Pancreas (tissue), 10 donors: ENCODE measurements at regions not wholly inside any gene's neighbourhood (a gene's known extent, or its start where the extent isn't known, plus 50 kb on each side); places are given as distances from the start of the nearest gene placed in this dataset.

ENCODE experiments used
- ATAC-seq, 4 donors: fragments of 200-7000 bp; cut with Tn5 transposase; one replicate each; pipeline versions ENCODE4 v1.8.0 to v1.9.1; 2020; ENCODE audit warnings: mild to moderate bottlenecking in 4 of 4, moderate library complexity in 4 of 4
- DNase-seq, 6 donors: peaks; one replicate each; pipeline ENCODE4 v3.0.0-alpha.2; 2020
- FAIRE-seq: peaks from 2 replicates; lab custom pipeline; 2012; peaks lifted over from hg19 to GRCh38; lab: Jason Lieb, UNC
- H3K27ac ChIP-seq, 4 donors: fragments of 200-600 bp; sonication (generic); 1 replicate in 3 of 4; 2 replicates in 1 of 4; pipeline versions ENCODE4 v1.5.0 to v1.8.0; 2020
- H3K27me3 ChIP-seq, 4 donors: fragments of 200-600 bp; one replicate each; pipeline ENCODE4 v1.8.0; 2021
- H3K36me3 ChIP-seq, 3 donors: fragments of 200-600 bp; sonication (generic) in 1 of 3; one replicate each; pipeline versions ENCODE4 v1.5.0 to v1.8.0; 2020 to 2021
- H3K4me1 ChIP-seq, 3 donors: fragments of 200-600 bp; one replicate each; pipeline ENCODE4 v1.8.0; 2021
- H3K4me3 ChIP-seq, 4 donors: fragments of 200-600 bp; sonication (generic) in 2 of 4; one replicate each; pipeline versions ENCODE4 v1.5.0 to v1.8.0; 2020 to 2021
- H3K9me3 ChIP-seq, 4 donors: fragments of 200-600 bp; one replicate each; pipeline ENCODE4 v1.8.0; 2021
- CTCF ChIP-seq, 4 donors: fragments of 200-600 bp; sonication (generic) in 3 of 4; IDR thresholded peaks; one replicate each; pipeline versions ENCODE4 v1.5.0 to v1.8.0; 2021; ENCODE audit warnings: antibody characterized with exemption in 4 of 4
- WGBS, 2 donors: extraction: QIAGEN DNeasy Blood & Tissue Kit; methylation state at CpG; one replicate each; pipeline ENCODE4 v1.1.7; 2013; 5-methylcytosine and 5-hydroxymethylcytosine counted together
- intact Hi-C, 3 donors: fragments of 100-400 bp; cut with DNase I; formaldehyde crosslinking; loops; one replicate each; pipeline versions ENCODE4 v1.11.1 to v1.14.2; 2022
- donor health status: healthy with polysubstance abuse.
- donor health status: DM: no; HTN: no; CAD: no; lungs with moderate emphysema.
- donor health status: DM: no; HTN: no; CAD: no.
- donor health status: control.
- donor health status: control.
- donor health status: Bipolar disorder and iron deficiency.
- donor health status: DM: yes; HTN: yes; CAD: no.
- donor health status: DM: no; HTN: no; CAD: no.
- donor health status: DM: no; HTN: no; CAD: no.
- donor health status: DM: yes; HTN: yes; CAD: no.

GRCh38 chr12:19957308-19958125, 410.8 kb upstream of the PDE3A start:
- 61 to 90% methylated on average over 6 of the region's 6 CpGs for WGBS, 2 donors
- FAIRE-seq (no peak), DNase-seq (no peak), ATAC-seq (no peak)
- no peak for TF ChIP-seq CTCF (IDR thresholded peaks at IDR 0.05)
- H3K9me3 ChIP-seq, result no peaks in the 10 kb centered on the region
- no peaks in the 10 kb centered on the region for H3K36me3 ChIP-seq
- H3K4me1 ChIP-seq, result no peaks in the 10 kb centered on the region
- H3K4me3 ChIP-seq, result no peak overlapping the region
- no peak overlapping the region for H3K27ac ChIP-seq
- intact Hi-C loops, result no loop called here
- H3K27me3 ChIP-seq, result no peaks in the 10 kb centered on the region

- Histone ChIP-seq H3K27ac (no peak overlapping the region), H3K4me1 (no peaks in the 10 kb centered on the region), H3K9me3 (no peaks in the 10 kb centered on the region), H3K4me3 (no peak overlapping the region), H3K36me3 (no peaks in the 10 kb centered on the region), H3K27me3 (no peaks in the 10 kb centered on the region)
- 99 to 100% methylated on average over 1 of the region's 1 CpG for WGBS, 2 donors
- intact Hi-C loops, result no loop called here
- no peak for DNase-seq
- no peak for ATAC-seq
- no peak for TF ChIP-seq CTCF (IDR thresholded peaks at IDR 0.05)
- no peak for FAIRE-seq
These were observed 409.9 kb upstream of the PDE3A start for GRCh38 chr12:19958389-19958788.

- intact Hi-C loops, result no loop called here
- H3K9me3 ChIP-seq, result no peaks in the 10 kb centered on the region
- WGBS, 2 donors, result 36 to 67% methylated on average over 1 of the region's 1 CpG
- H3K36me3 ChIP-seq, result no peaks in the 10 kb centered on the region
- H3K4me3 ChIP-seq, result no peak overlapping the region
- TF ChIP-seq CTCF (IDR thresholded peaks at IDR 0.05), result no peak
- FAIRE-seq (no peak), DNase-seq (no peak), ATAC-seq (no peak)
- H3K27me3 ChIP-seq, result no peaks in the 10 kb centered on the region
- H3K27ac ChIP-seq, result no peak overlapping the region
- H3K4me1 ChIP-seq, result no peaks in the 10 kb centered on the region
These were observed 409.0 kb upstream of the PDE3A start for GRCh38 chr12:19959353-19959752.

GRCh38 chr12:19960527-19960926, 407.8 kb upstream of the PDE3A start:
- Histone ChIP-seq H3K27ac (no peak overlapping the region), H3K27me3 (no peaks in the 10 kb centered on the region), H3K4me3 (no peak overlapping the region), H3K4me1 (no peaks in the 10 kb centered on the region), H3K36me3 (no peaks in the 10 kb centered on the region), H3K9me3 (no peaks in the 10 kb centered on the region)
- no peak for TF ChIP-seq CTCF (IDR thresholded peaks at IDR 0.05)
- DNase-seq, result no peak
- no peak for FAIRE-seq
- intact Hi-C loops, result no loop called here
- no peak for ATAC-seq
- WGBS, 2 donors, result 96 to 97% methylated on average over 4 of the region's 4 CpGs

GRCh38 chr12:19962192-19962591, 406.1 kb upstream of the PDE3A start:
- Histone ChIP-seq H3K27me3 (no peaks in the 10 kb centered on the region), H3K4me1 (peaks cover 0 to 2% (median 0%) of the 10 kb centered on the region in 3 donors), H3K9me3 (no peaks in the 10 kb centered on the region), H3K27ac (no peak overlapping the region), H3K4me3 (no peak overlapping the region), H3K36me3 (no peaks in the 10 kb centered on the region)
- intact Hi-C loops, result no loop called here
- WGBS, 2 donors, result 59 to 63% methylated on average over 5 of the region's 5 CpGs
- ATAC-seq (no peak), DNase-seq (no peak), FAIRE-seq (no peak)
- no peak for TF ChIP-seq CTCF (IDR thresholded peaks at IDR 0.05)
